ENCODE measurements at regions not wholly inside any gene's neighbourhood (a gene's known extent, or its start where the extent isn't known, plus 50 kb on each side); places are given as distances from the start of the nearest gene placed in this dataset.

DNA sequence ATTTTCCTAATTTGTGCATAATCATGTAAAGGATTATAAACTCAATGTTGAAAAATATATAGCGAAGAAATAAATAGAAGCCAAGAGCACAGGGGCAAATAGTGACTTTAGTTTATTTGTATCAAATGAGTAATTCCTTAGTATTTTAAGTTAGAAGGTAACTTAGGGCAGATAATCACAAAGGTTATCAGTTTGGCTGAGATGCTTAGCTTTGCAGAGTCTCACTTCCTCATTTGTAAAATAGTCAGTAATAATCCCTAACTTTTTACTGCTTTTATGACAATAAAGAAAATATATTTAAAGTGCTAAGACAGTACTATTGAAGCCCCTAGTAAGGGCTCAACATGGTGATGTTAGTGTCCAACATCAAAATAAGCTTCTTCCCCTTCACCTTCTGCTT lies 297.4 kb upstream of the TUSC1 start:
- DNase-seq (ENCODE audit: low read depth, low spot score): no peak
- no peak overlapping the region for H3K4me3 ChIP-seq (ENCODE audit: low read depth, low read length)
- in situ Hi-C loops (cut with HindIII; ENCODE audit: low sequenced_read_pairs): no loop called here
- TF ChIP-seq, protein P1, sequence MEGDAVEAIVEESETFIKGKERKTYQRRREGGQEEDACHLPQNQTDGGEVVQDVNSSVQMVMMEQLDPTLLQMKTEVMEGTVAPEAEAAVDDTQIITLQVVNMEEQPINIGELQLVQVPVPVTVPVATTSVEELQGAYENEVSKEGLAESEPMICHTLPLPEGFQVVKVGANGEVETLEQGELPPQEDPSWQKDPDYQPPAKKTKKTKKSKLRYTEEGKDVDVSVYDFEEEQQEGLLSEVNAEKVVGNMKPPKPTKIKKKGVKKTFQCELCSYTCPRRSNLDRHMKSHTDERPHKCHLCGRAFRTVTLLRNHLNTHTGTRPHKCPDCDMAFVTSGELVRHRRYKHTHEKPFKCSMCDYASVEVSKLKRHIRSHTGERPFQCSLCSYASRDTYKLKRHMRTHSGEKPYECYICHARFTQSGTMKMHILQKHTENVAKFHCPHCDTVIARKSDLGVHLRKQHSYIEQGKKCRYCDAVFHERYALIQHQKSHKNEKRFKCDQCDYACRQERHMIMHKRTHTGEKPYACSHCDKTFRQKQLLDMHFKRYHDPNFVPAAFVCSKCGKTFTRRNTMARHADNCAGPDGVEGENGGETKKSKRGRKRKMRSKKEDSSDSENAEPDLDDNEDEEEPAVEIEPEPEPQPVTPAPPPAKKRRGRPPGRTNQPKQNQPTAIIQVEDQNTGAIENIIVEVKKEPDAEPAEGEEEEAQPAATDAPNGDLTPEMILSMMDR (IDR thresholded peaks at IDR 0.05; ENCODE audit: low read depth, low read length): no peak

DNA sequence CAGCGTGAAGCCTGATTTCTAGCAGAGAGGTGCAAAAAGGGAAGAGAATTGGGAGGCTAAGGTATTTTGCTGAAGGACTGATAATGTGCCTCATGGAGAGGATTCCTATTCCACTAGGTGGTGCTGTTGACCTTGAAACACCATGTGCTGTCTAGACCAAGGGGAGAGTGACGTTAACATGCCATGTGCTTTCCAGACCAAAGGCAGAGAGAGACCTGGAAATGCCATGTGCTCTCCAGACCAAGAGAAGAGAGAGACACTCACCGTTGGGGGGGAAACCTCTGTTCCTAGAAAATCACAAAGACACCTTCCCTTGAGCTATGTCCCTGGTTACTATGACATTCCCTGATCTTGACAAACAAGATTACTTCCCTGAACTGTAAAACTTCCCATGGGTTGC lies 286.0 kb upstream of the TUSC1 start:
- TF ChIP-seq, protein P1 (IDR thresholded peaks at IDR 0.05; ENCODE audit: low read depth, low read length): peak; percentile 57
- DNase-seq (ENCODE audit: low read depth, low spot score): peak; percentile 68
- H3K4me3 ChIP-seq (ENCODE audit: low read depth, low read length): no peak overlapping the region
- in situ Hi-C loops (cut with HindIII; ENCODE audit: low sequenced_read_pairs): no loop called here

DNA sequence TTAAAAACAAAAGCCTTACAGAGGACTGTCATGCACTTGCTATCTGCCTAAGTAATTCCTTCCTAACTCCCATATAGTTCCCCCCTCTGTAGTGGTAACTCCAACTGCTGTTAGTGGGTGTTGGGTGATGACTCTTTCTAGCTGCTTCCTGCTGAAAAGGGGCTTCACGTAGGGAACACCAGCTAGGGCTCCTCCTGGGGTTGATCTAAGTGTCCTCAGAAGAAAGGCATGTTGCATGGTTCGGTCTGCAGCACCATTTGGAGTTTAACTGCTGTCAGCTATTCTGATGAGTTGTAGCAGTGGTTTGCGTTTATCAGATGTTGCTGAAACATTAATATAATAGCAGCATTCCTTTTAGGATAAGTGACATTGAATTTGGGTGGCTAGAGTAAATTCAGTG lies 281.9 kb upstream of the TUSC1 start:
- TF ChIP-seq, protein P1 (IDR thresholded peaks at IDR 0.05; ENCODE audit: low read depth, low read length): no peak
- H3K4me3 ChIP-seq (ENCODE audit: low read depth, low read length): no peak overlapping the region
- in situ Hi-C loops (cut with HindIII; ENCODE audit: low sequenced_read_pairs): no loop called here
- DNase-seq (ENCODE audit: low read depth, low spot score): no peak

DNA sequence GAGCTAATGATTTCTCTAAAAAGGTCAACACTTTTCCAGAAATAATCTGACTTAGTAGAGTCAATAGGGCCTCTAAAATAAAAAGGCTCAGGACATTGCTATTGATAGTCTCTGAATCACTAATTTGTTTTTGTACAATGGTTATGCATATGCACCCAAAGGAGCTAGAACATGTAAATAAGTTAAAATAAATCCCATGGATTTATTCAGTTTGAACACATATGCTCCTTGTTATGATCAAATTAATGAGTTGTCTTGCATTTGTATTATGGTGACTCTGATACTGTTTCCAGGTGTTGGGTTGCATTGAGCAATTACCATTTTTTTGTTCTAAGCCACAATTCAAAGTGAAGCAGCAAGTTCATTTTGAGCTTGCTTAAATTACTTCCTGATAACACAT lies 276.0 kb upstream of the TUSC1 start:
- H3K4me3 ChIP-seq (ENCODE audit: low read depth, low read length): no peak overlapping the region
- DNase-seq (ENCODE audit: low read depth, low spot score): no peak
- TF ChIP-seq, protein P1 (IDR thresholded peaks at IDR 0.05; ENCODE audit: low read depth, low read length): no peak
- in situ Hi-C loops (cut with HindIII; ENCODE audit: low sequenced_read_pairs): no loop called here

DNA sequence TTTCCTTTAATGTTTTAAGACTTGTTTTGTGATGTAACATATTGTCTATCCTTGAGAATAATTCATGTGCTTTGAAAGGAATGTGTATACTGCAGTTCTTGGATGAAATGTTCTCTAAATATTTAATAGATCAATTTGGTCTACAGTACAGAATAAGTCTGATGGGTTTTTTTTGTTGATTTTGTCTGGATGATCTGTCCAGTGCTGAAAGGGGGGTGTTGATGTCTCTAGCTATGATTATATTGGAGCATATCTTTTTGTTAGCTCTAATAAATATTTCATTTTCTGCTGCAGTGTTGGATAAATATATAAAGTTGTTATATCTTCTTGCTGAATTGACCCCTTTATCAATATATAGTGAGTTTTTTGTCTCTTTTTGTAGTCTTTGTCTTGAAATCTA lies 269.9 kb upstream of the TUSC1 start:
- in situ Hi-C loops (cut with HindIII; ENCODE audit: low sequenced_read_pairs): no loop called here
- TF ChIP-seq, protein P1 (IDR thresholded peaks at IDR 0.05; ENCODE audit: low read depth, low read length): no peak
- DNase-seq (ENCODE audit: low read depth, low spot score): no peak
- no peak overlapping the region for H3K4me3 ChIP-seq (ENCODE audit: low read depth, low read length)

DNA sequence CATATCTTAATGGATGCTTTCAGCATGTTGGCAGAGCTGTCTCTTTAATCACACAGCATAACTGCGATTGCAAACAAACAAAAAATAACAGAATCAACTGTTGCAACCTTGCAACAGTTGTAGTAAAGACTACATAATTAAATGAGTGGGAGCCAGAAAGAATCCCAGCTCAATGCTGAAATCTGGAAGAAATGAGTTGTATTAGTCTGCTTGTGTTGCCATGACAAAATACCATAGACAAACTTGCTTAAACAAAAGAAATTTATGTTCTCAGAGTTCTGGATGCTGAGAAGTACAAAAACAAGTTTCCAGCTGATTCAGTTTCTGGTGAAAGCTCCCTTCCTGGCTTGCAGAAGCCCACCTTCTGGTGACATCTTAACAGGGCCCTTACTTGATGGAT lies 260.9 kb upstream of the TUSC1 start:
- TF ChIP-seq, protein P1 (IDR thresholded peaks at IDR 0.05; ENCODE audit: low read depth, low read length): no peak
- H3K4me3 ChIP-seq (ENCODE audit: low read depth, low read length): no peak overlapping the region
- no peak for DNase-seq (ENCODE audit: low read depth, low spot score)
- in situ Hi-C loops (cut with HindIII; ENCODE audit: low sequenced_read_pairs): no loop called here

DNA sequence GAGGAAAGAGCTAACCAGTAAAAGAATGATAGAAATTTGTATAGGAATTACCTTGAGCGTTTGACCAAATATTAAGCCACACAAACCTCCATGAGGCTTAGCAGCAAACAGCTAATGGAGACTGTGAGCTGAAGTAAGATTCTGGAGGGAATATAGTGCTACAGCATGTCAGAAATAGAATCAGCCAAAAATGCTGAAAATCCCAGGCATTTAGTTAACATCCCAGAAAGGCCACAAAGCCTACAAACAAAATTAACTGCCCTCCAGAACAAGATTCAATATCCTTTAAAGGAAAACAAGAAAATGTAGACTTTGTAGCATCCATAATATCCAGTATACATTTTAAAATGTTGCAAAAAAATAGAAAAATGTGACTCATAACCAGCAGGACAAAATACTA lies 257.8 kb upstream of the TUSC1 start:
- DNase-seq (ENCODE audit: low read depth, low spot score): no peak
- TF ChIP-seq, protein P1 (IDR thresholded peaks at IDR 0.05; ENCODE audit: low read depth, low read length): no peak
- H3K4me3 ChIP-seq (ENCODE audit: low read depth, low read length): no peak overlapping the region
- in situ Hi-C loops (cut with HindIII; ENCODE audit: low sequenced_read_pairs): no loop called here
